Panc1 (cell line): ENCODE measurements at regions not wholly inside any gene's neighbourhood (a gene's known extent, or its start where the extent isn't known, plus 50 kb on each side); places are given as distances from the start of the nearest gene placed in this dataset.

Experiments
- ATAC-seq: fragments of 200-7000 bp; cut with Tn5 transposase; 2 replicates; pipeline ENCODE4 v1.9.1; 2020; ENCODE audit warnings: mild to moderate bottlenecking, moderate library complexity
- BruUV-seq: library from RNA; stranded (reverse); fragments of 400-500 nt; replicated peaks from 2 replicates; lab custom pipeline; 2021; lab: Mats Ljungman, UMichigan
- CTCF ChIA-PET: fragments of 300-600 bp; sonication (Branson Sonifier 250); formaldehyde crosslinking; loops from one replicate; lab custom pipeline; 2022; ENCODE audit warnings: antibody characterized with exemption; lab: Charles Lee
- POLR2A ChIA-PET: fragments of 300-600 bp; sonication (Branson Sonifier 250); formaldehyde crosslinking; loops from one replicate; lab custom pipeline; 2022; ENCODE audit warnings: antibody characterized with exemption; lab: Charles Lee
- DNase-seq: peaks from one replicate; pipeline ENCODE4 v3.0.0-alpha.2; 2010; ENCODE audit warnings: low read depth, low spot score
- H3K27ac ChIP-seq: 2 replicates; pipeline ENCODE4 v1.5.1; 2011; ENCODE audit warnings: mild to moderate bottlenecking, low read length, inconsistent platforms
- H3K27me3 ChIP-seq: fragments of 200-500 bp; sonication (Bioruptor generic); 2 replicates; pipeline ENCODE4 v1.6.0; 2014; ENCODE audit warnings: low read length, inconsistent platforms; ENCODE audit not compliant: control insufficient read depth, insufficient read depth
- H3K36me3 ChIP-seq: fragments of 200-500 bp; sonication (Bioruptor generic); 2 replicates; pipeline ENCODE4 v1.5.1; 2014; ENCODE audit warnings: inconsistent platforms, mild to moderate bottlenecking, low read length, moderate library complexity; ENCODE audit not compliant: control insufficient read depth, insufficient read depth
- H3K4me1 ChIP-seq: 2 replicates; pipeline ENCODE4 v1.5.1; 2011; ENCODE audit warnings: inconsistent platforms, mild to moderate bottlenecking, low read length, moderate library complexity; ENCODE audit not compliant: control insufficient read depth, insufficient read depth
- H3K4me3 ChIP-seq, 2 experiments: 2 replicates each; pipeline ENCODE4 v1.5.1; 2011 to 2012; ENCODE audit warnings: low read depth in 2 of 2, low read length in 2 of 2, mild to moderate bottlenecking in 2 of 2, inconsistent platforms in 1 of 2, moderate library complexity in 1 of 2
- H3K9me3 ChIP-seq: fragments of 200-500 bp; sonication (Bioruptor generic); 2 replicates; pipeline ENCODE4 v1.5.1; 2014; ENCODE audit warnings: low read depth, mild to moderate bottlenecking, inconsistent platforms, low read length, moderate library complexity; ENCODE audit not compliant: control insufficient read depth, insufficient read depth
- POLR2AphosphoS5 ChIP-seq: IDR thresholded peaks from 2 replicates; pipeline ENCODE4 v1.6.1; 2012; ENCODE audit warnings: mild to moderate bottlenecking, low read depth, low read length, moderate library complexity
- SIN3A ChIP-seq: IDR thresholded peaks from 2 replicates; pipeline ENCODE4 v1.6.1; 2012; ENCODE audit warnings: low read depth, mild to moderate bottlenecking, low read length, moderate library complexity, borderline replicate concordance; ENCODE audit not compliant: insufficient read depth
- TCF7L2 ChIP-seq: IDR thresholded peaks from 2 replicates; pipeline ENCODE4 v1.6.1; 2011; ENCODE audit warnings: mild to moderate bottlenecking, low read depth, low read length, inconsistent platforms
- in situ Hi-C: cut with HindIII; loops from 2 replicates; pipeline ENCODE4 v1.10.0; 2016; ENCODE audit warnings: low sequenced_read_pairs, low pct_unique_long_range_greater_than_20kb
- intact Hi-C: fragments of 100-400 bp; cut with micrococcal nuclease; formaldehyde crosslinking; loops from one replicate; pipeline ENCODE4 v1.10.0; 2022; ENCODE audit not compliant: unreplicated experiment
- TF ChIP-seq, protein P1 (sequence below), 2 experiments: IDR thresholded peaks; 2 replicates each; pipeline ENCODE4 v1.6.1; 2011 to 2012; ENCODE audit warnings: low read depth in 2 of 2, control low read depth in 1 of 2, low read length in 1 of 2, mild to moderate bottlenecking in 1 of 2, moderate library complexity in 1 of 2; ENCODE audit not compliant: insufficient read depth in 1 of 2
- TF ChIP-seq, protein P2 (sequence below): fragments of 450-650 bp; IDR thresholded peaks from 2 replicates; pipeline ENCODE4 v1.5.1; 2017; ENCODE audit warnings: mild to moderate bottlenecking

DNA sequence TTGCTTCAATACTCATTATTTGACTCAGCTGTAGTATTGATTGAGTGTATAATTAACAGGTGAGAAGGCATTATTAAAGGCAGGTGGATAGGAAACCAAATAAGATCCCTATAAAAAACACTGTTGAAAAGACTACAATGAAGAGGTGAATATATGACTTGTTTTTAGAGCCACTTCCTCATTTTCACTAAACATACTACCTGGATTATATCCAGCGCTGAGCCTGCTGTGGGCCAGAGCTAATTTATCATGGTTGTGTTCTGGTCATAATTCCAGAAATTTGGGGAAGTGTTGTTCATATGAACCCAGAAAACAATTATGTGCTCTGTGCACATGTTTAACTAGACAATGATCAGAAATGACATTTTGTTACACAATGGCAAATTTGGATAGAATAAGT is 235.3 kb upstream of the MME start:
- CTCF ChIA-PET = no interaction called here
- no peaks in the 10 kb centered on the region for H3K27me3 ChIP-seq
- in situ Hi-C loops (no loop called here), intact Hi-C loops (no loop called here)
- no TSS peak for BruUV-seq
- ATAC-seq (no peak), DNase-seq (no peak)
- H3K4me3 ChIP-seq = no peak overlapping the region
- H3K4me1 ChIP-seq = no peaks in the 10 kb centered on the region
- H3K36me3 ChIP-seq = no peaks in the 10 kb centered on the region
- no peak overlapping the region for H3K27ac ChIP-seq
- H3K9me3 ChIP-seq = no peaks in the 10 kb centered on the region; the same call in 1 of the 2 replicates
- TF ChIP-seq TCF7L2 = no peak
- TF ChIP-seq, protein P1, sequence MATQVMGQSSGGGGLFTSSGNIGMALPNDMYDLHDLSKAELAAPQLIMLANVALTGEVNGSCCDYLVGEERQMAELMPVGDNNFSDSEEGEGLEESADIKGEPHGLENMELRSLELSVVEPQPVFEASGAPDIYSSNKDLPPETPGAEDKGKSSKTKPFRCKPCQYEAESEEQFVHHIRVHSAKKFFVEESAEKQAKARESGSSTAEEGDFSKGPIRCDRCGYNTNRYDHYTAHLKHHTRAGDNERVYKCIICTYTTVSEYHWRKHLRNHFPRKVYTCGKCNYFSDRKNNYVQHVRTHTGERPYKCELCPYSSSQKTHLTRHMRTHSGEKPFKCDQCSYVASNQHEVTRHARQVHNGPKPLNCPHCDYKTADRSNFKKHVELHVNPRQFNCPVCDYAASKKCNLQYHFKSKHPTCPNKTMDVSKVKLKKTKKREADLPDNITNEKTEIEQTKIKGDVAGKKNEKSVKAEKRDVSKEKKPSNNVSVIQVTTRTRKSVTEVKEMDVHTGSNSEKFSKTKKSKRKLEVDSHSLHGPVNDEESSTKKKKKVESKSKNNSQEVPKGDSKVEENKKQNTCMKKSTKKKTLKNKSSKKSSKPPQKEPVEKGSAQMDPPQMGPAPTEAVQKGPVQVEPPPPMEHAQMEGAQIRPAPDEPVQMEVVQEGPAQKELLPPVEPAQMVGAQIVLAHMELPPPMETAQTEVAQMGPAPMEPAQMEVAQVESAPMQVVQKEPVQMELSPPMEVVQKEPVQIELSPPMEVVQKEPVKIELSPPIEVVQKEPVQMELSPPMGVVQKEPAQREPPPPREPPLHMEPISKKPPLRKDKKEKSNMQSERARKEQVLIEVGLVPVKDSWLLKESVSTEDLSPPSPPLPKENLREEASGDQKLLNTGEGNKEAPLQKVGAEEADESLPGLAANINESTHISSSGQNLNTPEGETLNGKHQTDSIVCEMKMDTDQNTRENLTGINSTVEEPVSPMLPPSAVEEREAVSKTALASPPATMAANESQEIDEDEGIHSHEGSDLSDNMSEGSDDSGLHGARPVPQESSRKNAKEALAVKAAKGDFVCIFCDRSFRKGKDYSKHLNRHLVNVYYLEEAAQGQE (IDR thresholded peaks at IDR 0.05; ENCODE audit: insufficient read depth in 1 of 2, low read depth in 2 of 2, low read length in 1 of 2) = no peak
- no peak for TF ChIP-seq SIN3A
- TF ChIP-seq, protein P2, sequence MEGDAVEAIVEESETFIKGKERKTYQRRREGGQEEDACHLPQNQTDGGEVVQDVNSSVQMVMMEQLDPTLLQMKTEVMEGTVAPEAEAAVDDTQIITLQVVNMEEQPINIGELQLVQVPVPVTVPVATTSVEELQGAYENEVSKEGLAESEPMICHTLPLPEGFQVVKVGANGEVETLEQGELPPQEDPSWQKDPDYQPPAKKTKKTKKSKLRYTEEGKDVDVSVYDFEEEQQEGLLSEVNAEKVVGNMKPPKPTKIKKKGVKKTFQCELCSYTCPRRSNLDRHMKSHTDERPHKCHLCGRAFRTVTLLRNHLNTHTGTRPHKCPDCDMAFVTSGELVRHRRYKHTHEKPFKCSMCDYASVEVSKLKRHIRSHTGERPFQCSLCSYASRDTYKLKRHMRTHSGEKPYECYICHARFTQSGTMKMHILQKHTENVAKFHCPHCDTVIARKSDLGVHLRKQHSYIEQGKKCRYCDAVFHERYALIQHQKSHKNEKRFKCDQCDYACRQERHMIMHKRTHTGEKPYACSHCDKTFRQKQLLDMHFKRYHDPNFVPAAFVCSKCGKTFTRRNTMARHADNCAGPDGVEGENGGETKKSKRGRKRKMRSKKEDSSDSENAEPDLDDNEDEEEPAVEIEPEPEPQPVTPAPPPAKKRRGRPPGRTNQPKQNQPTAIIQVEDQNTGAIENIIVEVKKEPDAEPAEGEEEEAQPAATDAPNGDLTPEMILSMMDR = no peak
- no peak for TF ChIP-seq POLR2AphosphoS5
- POLR2A ChIA-PET = no interaction called here

- Histone ChIP-seq H3K36me3 (no peaks in the 10 kb centered on the region), H3K9me3 (no peaks in the 10 kb centered on the region; the same call in 1 of the 2 replicates), H3K4me3 (no peak overlapping the region), H3K27me3 (no peaks in the 10 kb centered on the region), H3K27ac (no peak overlapping the region), H3K4me1 (no peaks in the 10 kb centered on the region)
- no peak for ATAC-seq
- intact Hi-C loops (no loop called here), in situ Hi-C loops (no loop called here)
- ChIA-PET POLR2A (no interaction called here), CTCF (no interaction called here)
- no peak for TF ChIP-seq SIN3A
- TF ChIP-seq, protein P1 (IDR thresholded peaks at IDR 0.05; ENCODE audit: insufficient read depth in 1 of 2, low read depth in 2 of 2, low read length in 1 of 2) = no peak
- TF ChIP-seq POLR2AphosphoS5 = no peak
- no peak for TF ChIP-seq TCF7L2
- TF ChIP-seq, protein P2 = no peak
- no TSS peak for BruUV-seq
- no peak for DNase-seq
Measured at GRCh38 chr3:154843647-154844046, 236.5 kb upstream of the MME start.
